OCI-LY7 (cell line): ENCODE measurements at regions not wholly inside any gene's neighbourhood (a gene's known extent, or its start where the extent isn't known, plus 50 kb on each side); places are given as distances from the start of the nearest gene placed in this dataset.

Source experiments
- BruUV-seq: library from RNA; stranded (reverse); fragments of 400-500 nt; replicated peaks from 2 replicates; lab custom pipeline; 2021; lab: Mats Ljungman, UMichigan
- CTCF ChIA-PET: fragments of 300-600 bp; sonication (Branson Sonifier 250); formaldehyde crosslinking; loops from one replicate; lab custom pipeline; 2022; ENCODE audit warnings: antibody characterized with exemption; ENCODE audit not compliant: unreplicated experiment; lab: Charles Lee
- POLR2A ChIA-PET: fragments of 300-600 bp; sonication (Branson Sonifier 250); formaldehyde crosslinking; loops from one replicate; lab custom pipeline; 2022; ENCODE audit warnings: antibody characterized with exemption; lab: Charles Lee
- DNase-seq: peaks from one replicate; pipeline ENCODE4 v3.0.0-alpha.2; 2015; ENCODE audit warnings: low spot score
- H2AFZ ChIP-seq: fragments of 200-600 bp; sonication (generic), shearing (Covaris generic); 2 replicates; pipeline ENCODE4 v1.6.1; 2014; ENCODE audit warnings: mild to moderate bottlenecking, antibody characterized with exemption, low read length, moderate library complexity
- H3K27ac ChIP-seq: fragments of 200-600 bp; sonication (generic); 2 replicates; pipeline ENCODE4 v1.5.1; 2014; ENCODE audit warnings: mixed run types, low read depth, mild to moderate bottlenecking, moderate library complexity, low read length, inconsistent platforms; ENCODE audit not compliant: poor library complexity, severe bottlenecking
- H3K36me3 ChIP-seq: fragments of 200-600 bp; sonication (generic); 2 replicates; pipeline ENCODE4 v1.6.1; 2014; ENCODE audit warnings: mild to moderate bottlenecking, antibody characterized with exemption, low read length, moderate library complexity, mixed read lengths; ENCODE audit not compliant: insufficient read depth
- H3K4me1 ChIP-seq: fragments of 200-600 bp; sonication (generic); 2 replicates; pipeline ENCODE4 v1.5.1; 2014; ENCODE audit warnings: mild to moderate bottlenecking, low read length; ENCODE audit not compliant: insufficient read depth, poor library complexity, severe bottlenecking
- H3K4me2 ChIP-seq: fragments of 200-600 bp; sonication (generic); 2 replicates; pipeline ENCODE4 v1.6.1; 2014; ENCODE audit warnings: mild to moderate bottlenecking, low read length
- H3K4me3 ChIP-seq: fragments of 200-600 bp; sonication (generic); 2 replicates; pipeline ENCODE4 v1.5.1; 2014; ENCODE audit warnings: mild to moderate bottlenecking, low read depth, low read length; ENCODE audit not compliant: poor library complexity, severe bottlenecking
- H3K79me2 ChIP-seq: fragments of 200-600 bp; sonication (generic); 2 replicates; pipeline ENCODE4 v1.6.1; 2016; ENCODE audit warnings: low read depth, mild to moderate bottlenecking, low read length, moderate library complexity, mixed read lengths; ENCODE audit not compliant: insufficient read depth
- H3K9me2 ChIP-seq: fragments of 200-600 bp; sonication (generic); 2 replicates; pipeline ENCODE4 v1.6.1; 2016; ENCODE audit warnings: mild to moderate bottlenecking, low read length, mixed read lengths; ENCODE audit not compliant: insufficient read depth
- H3K9me3 ChIP-seq: fragments of 200-600 bp; sonication (generic); 2 replicates; pipeline ENCODE4 v1.6.1; 2014; ENCODE audit warnings: mild to moderate bottlenecking, mixed run types, low read length, mixed read lengths
- H4K20me1 ChIP-seq: fragments of 200-600 bp; sonication (generic); 2 replicates; pipeline ENCODE4 v1.6.1; 2014; ENCODE audit warnings: mild to moderate bottlenecking, antibody characterized with exemption, low read length, moderate library complexity, mixed read lengths; ENCODE audit not compliant: insufficient read depth
- EZH2phosphoT487 ChIP-seq: fragments of 200-600 bp; sonication (generic); IDR thresholded peaks from 2 replicates; pipeline ENCODE4 v1.6.1; 2018; ENCODE audit warnings: low read depth, borderline replicate concordance, mild to moderate bottlenecking, mixed run types, antibody characterized with exemption, low read length, moderate library complexity, mixed read lengths
- intact Hi-C: fragments of 100-400 bp; cut with micrococcal nuclease; formaldehyde crosslinking; loops from one replicate; pipeline ENCODE4 v1.10.0; 2022; ENCODE audit not compliant: unreplicated experiment
- TF ChIP-seq, protein P1 (sequence below): fragments of 200-600 bp; sonication (generic); conservative IDR thresholded peaks from 2 replicates; pipeline ENCODE4 v1.5.1; 2014; ENCODE audit warnings: mild to moderate bottlenecking, antibody characterized with exemption, low read length, moderate library complexity, mixed read lengths

DNA sequence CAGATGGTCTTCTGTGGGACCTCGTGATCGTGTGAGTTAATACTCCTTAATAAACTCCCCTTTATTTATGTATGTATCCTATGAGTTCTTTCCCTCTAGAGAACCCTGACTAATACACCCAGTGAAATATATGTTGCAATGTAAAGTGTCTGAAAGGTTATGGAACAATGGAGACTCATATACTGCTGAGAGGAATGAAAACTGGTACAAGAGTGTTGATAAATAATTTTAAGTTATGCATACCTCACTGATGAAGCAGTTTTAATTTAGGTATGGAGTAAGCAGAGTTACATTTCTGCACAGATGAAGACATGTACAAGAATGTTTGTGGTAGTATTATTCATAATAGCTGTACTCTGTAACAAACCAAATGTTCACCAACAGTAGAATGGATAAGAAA, 438.3 kb downstream of the TAF11L14 start:
- no peak for DNase-seq
- no TSS peak for BruUV-seq
- intact Hi-C loops = no loop called here
- Histone ChIP-seq H3K4me2 (no peak overlapping the region), H2AFZ (no peak overlapping the region), H4K20me1 (no peaks in the 10 kb centered on the region), H3K9me3 (no peaks in the 10 kb centered on the region), H3K9me2 (no peaks in the 10 kb centered on the region), H3K79me2 (no peaks in the 10 kb centered on the region), H3K4me3 (no peak overlapping the region), H3K4me1 (no peaks in the 10 kb centered on the region), H3K27ac (no peak overlapping the region), H3K36me3 (no peaks in the 10 kb centered on the region)
- POLR2A ChIA-PET = no interaction called here
- TF ChIP-seq, protein P1, sequence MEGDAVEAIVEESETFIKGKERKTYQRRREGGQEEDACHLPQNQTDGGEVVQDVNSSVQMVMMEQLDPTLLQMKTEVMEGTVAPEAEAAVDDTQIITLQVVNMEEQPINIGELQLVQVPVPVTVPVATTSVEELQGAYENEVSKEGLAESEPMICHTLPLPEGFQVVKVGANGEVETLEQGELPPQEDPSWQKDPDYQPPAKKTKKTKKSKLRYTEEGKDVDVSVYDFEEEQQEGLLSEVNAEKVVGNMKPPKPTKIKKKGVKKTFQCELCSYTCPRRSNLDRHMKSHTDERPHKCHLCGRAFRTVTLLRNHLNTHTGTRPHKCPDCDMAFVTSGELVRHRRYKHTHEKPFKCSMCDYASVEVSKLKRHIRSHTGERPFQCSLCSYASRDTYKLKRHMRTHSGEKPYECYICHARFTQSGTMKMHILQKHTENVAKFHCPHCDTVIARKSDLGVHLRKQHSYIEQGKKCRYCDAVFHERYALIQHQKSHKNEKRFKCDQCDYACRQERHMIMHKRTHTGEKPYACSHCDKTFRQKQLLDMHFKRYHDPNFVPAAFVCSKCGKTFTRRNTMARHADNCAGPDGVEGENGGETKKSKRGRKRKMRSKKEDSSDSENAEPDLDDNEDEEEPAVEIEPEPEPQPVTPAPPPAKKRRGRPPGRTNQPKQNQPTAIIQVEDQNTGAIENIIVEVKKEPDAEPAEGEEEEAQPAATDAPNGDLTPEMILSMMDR = no peak
- TF ChIP-seq EZH2phosphoT487 = no peak
- CTCF ChIA-PET = no interaction called here

DNA sequence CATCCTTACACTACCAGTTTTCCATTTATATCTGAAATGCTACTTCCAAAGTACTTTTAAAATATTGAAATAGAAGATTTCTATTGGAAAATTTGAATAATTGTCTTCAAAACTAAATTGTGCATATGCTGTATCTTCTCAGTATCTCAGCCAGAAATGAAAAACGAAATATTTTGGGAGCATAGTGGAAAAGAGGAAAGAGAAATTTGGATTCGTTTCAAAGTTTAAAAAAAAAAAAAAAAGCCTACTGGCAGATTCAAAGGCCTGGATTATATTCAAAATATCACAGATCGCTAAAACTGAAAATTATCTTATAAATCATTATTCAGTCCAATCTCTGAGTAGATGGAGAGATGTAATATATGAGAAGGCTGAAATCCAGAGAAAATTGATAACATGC, 440.7 kb downstream of the TAF11L14 start:
- Histone ChIP-seq H3K27ac (no peak overlapping the region), H3K4me3 (no peak overlapping the region), H3K36me3 (no peaks in the 10 kb centered on the region), H4K20me1 (no peaks in the 10 kb centered on the region), H3K9me3 (no peaks in the 10 kb centered on the region), H3K79me2 (no peaks in the 10 kb centered on the region), H2AFZ (no peak overlapping the region), H3K4me2 (no peak overlapping the region), H3K9me2 (no peaks in the 10 kb centered on the region), H3K4me1 (no peaks in the 10 kb centered on the region)
- intact Hi-C loops = no loop called here
- TF ChIP-seq, protein P1 = no peak
- TF ChIP-seq EZH2phosphoT487 = no peak
- POLR2A ChIA-PET = no interaction called here
- no TSS peak for BruUV-seq
- no peak for DNase-seq
- CTCF ChIA-PET = no interaction called here

DNA sequence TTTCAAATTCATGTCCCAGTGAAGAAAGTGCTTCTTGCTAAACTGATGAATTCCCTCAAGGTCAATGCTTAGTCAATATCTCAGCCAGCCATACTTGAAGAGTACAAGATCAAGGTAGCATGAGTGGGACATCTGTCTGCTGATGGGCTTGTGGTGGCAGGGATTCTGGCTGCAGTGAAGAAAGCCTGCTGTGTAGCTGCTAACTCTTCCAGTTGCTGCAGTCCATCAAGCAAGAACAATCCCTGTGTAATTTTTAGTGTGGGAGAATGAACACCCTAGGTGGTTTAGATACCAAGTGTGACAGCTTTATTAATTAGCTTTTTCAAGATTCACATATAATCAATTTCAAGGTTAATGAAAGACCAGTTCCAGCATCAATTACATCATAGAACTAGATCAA, 443.9 kb downstream of the TAF11L14 start:
- CTCF ChIA-PET = no interaction called here
- Histone ChIP-seq H4K20me1 (no peaks in the 10 kb centered on the region), H3K27ac (no peak overlapping the region), H3K9me3 (no peaks in the 10 kb centered on the region), H3K36me3 (no peaks in the 10 kb centered on the region), H3K79me2 (no peaks in the 10 kb centered on the region), H3K4me3 (no peak overlapping the region), H2AFZ (no peak overlapping the region), H3K4me1 (no peaks in the 10 kb centered on the region), H3K9me2 (no peaks in the 10 kb centered on the region), H3K4me2 (no peak overlapping the region)
- intact Hi-C loops = no loop called here
- TF ChIP-seq EZH2phosphoT487 = no peak
- TF ChIP-seq, protein P1 = no peak
- DNase-seq = no peak
- POLR2A ChIA-PET = no interaction called here
- no TSS peak for BruUV-seq
